IMR-90 (cell line): ENCODE measurements at regions not wholly inside any gene's neighbourhood (a gene's known extent, or its start where the extent isn't known, plus 50 kb on each side); places are given as distances from the start of the nearest gene placed in this dataset.

Source experiments
- ATAC-seq: fragments of 200-7000 bp; cut with Tn5 transposase; 2 replicates; pipeline ENCODE4 v1.9.1; 2020; ENCODE audit warnings: low read depth, mild to moderate bottlenecking, moderate library complexity
- BruUV-seq: library from RNA; stranded (reverse); fragments of 400-500 nt; replicated peaks from 2 replicates; lab custom pipeline; 2021; lab: Mats Ljungman, UMichigan
- CTCF ChIA-PET: fragments of 300-600 bp; formaldehyde crosslinking; extraction: SDS; loops from one replicate; lab custom pipeline; 2021; ENCODE audit warnings: antibody characterized with exemption; lab: Yijun Ruan, JAX
- POLR2A ChIA-PET: fragments of 300-600 bp; sonication (Branson Sonifier 250); formaldehyde crosslinking; loops from one replicate; lab custom pipeline; 2022; ENCODE audit warnings: antibody characterized with exemption; ENCODE audit not compliant: unreplicated experiment; lab: Charles Lee
- DNase-seq: peaks from one replicate; pipeline ENCODE4 v3.0.0; 2013
- H2AFZ ChIP-seq: replicated peaks from 2 replicates; pipeline ENCODE3; 2013; ENCODE audit warnings: low read length, mild to moderate bottlenecking; ENCODE audit not compliant: poor library complexity
- H2AK5ac ChIP-seq: 2 replicates; pipeline ENCODE4 v1.6.1; 2013; ENCODE audit warnings: low read depth, low read length, inconsistent platforms
- H2AK9ac ChIP-seq: replicated peaks from 2 replicates; pipeline ENCODE3; 2013; ENCODE audit warnings: mild to moderate bottlenecking, low read depth, low read length, moderate library complexity; ENCODE audit not compliant: poor library complexity
- H2BK120ac ChIP-seq: 2 replicates; pipeline ENCODE4 v1.6.1; 2013; ENCODE audit warnings: low read depth, low read length, inconsistent platforms
- H2BK15ac ChIP-seq: 3 replicates; pipeline ENCODE4 v1.6.1; 2013; ENCODE audit warnings: low read depth, low read length, inconsistent platforms
- H2BK20ac ChIP-seq: 2 replicates; pipeline ENCODE4 v1.6.1; 2013; ENCODE audit warnings: low read depth, mild to moderate bottlenecking, inconsistent platforms, low read length, moderate library complexity
- H2BK5ac ChIP-seq: 2 replicates; pipeline ENCODE4 v1.6.1; 2013; ENCODE audit warnings: mild to moderate bottlenecking, low read depth, low read length, inconsistent platforms; ENCODE audit not compliant: poor library complexity, severe bottlenecking
- H3K14ac ChIP-seq: replicated peaks from 2 replicates; pipeline ENCODE4 v1.6.1; 2013; ENCODE audit warnings: low read depth, low read length, inconsistent platforms
- H3K18ac ChIP-seq: 2 replicates; pipeline ENCODE4 v1.6.1; 2013; ENCODE audit warnings: low read depth, low read length, control low read depth
- H3K23ac ChIP-seq: 2 replicates; pipeline ENCODE4 v1.6.1; 2013; ENCODE audit warnings: low read depth, low read length, inconsistent platforms
- H3K27ac ChIP-seq: 2 replicates; pipeline ENCODE4 v1.5.1; 2013; ENCODE audit warnings: mild to moderate bottlenecking, control low read depth, low read length; ENCODE audit not compliant: insufficient read depth
- H3K27me3 ChIP-seq: 2 replicates; pipeline ENCODE4 v1.6.1; 2013; ENCODE audit warnings: low read length; ENCODE audit not compliant: control insufficient read depth, insufficient read depth
- H3K36me3 ChIP-seq: 2 replicates; pipeline ENCODE4 v1.6.1; 2013; ENCODE audit warnings: low read length, mixed read lengths; ENCODE audit not compliant: control insufficient read depth, insufficient read depth
- H3K4ac ChIP-seq: 2 replicates; pipeline ENCODE4 v1.6.1; 2013; ENCODE audit warnings: low read depth, low read length, inconsistent platforms
- H3K4me1 ChIP-seq: 2 replicates; pipeline ENCODE4 v1.6.1; 2013; ENCODE audit warnings: low read length, mixed read lengths; ENCODE audit not compliant: control insufficient read depth, insufficient read depth
- H3K4me2 ChIP-seq: 2 replicates; pipeline ENCODE4 v1.6.1; 2013; ENCODE audit warnings: low read depth, mild to moderate bottlenecking, control low read depth, low read length, moderate library complexity
- H3K4me3 ChIP-seq: 2 replicates; pipeline ENCODE4 v1.5.1; 2013; ENCODE audit warnings: low read depth, mild to moderate bottlenecking, control low read depth, low read length, moderate library complexity; ENCODE audit not compliant: insufficient read depth
- H3K56ac ChIP-seq: 2 replicates; pipeline ENCODE4 v1.6.1; 2013; ENCODE audit warnings: low read length, inconsistent platforms; ENCODE audit not compliant: insufficient read depth; ENCODE audit errors: extremely low read depth
- H3K79me1 ChIP-seq, 2 experiments: 2 replicates each; pipeline ENCODE4 v1.6.1; 2013; ENCODE audit warnings: low read length in 2 of 2, inconsistent platforms in 1 of 2, low read depth in 1 of 2
- H3K9ac ChIP-seq: 2 replicates; pipeline ENCODE4 v1.6.1; 2013; ENCODE audit warnings: low read depth, low read length, control low read depth
- H3K9me1 ChIP-seq: 2 replicates; pipeline ENCODE4 v1.6.1; 2013; ENCODE audit warnings: low read length, inconsistent platforms; ENCODE audit not compliant: insufficient read depth
- H3K9me3 ChIP-seq: 2 replicates; pipeline ENCODE4 v1.6.1; 2013; ENCODE audit warnings: low read length; ENCODE audit not compliant: control insufficient read depth, insufficient read depth
- H4K20me1 ChIP-seq: 2 replicates; pipeline ENCODE4 v1.6.1; 2013; ENCODE audit warnings: low read length, inconsistent platforms; ENCODE audit not compliant: insufficient read depth
- H4K5ac ChIP-seq: 2 replicates; pipeline ENCODE4 v1.6.1; 2013; ENCODE audit warnings: mild to moderate bottlenecking, low read depth, low read length, control low read depth
- H4K8ac ChIP-seq, 2 experiments: 2 replicates each; pipeline ENCODE4 v1.6.1; 2013; ENCODE audit warnings: low read depth in 2 of 2, low read length in 2 of 2, control low read depth in 1 of 2, inconsistent platforms in 1 of 2
- H4K91ac ChIP-seq: 2 replicates; pipeline ENCODE4 v1.6.1; 2013; ENCODE audit warnings: low read depth, low read length, inconsistent platforms; ENCODE audit not compliant: insufficient read depth
- CEBPB ChIP-seq: IDR thresholded peaks from 2 replicates; pipeline ENCODE4 v1.6.1; 2012; ENCODE audit warnings: low read depth, low read length, improper control_type of control experiment
- ELK1 ChIP-seq: fragments of 150-350 bp; IDR thresholded peaks from 2 replicates; pipeline ENCODE4 v1.6.1; 2016; ENCODE audit warnings: low read depth, mild to moderate bottlenecking, low read length, moderate library complexity, borderline replicate concordance
- MAFK ChIP-seq: IDR thresholded peaks from 2 replicates; pipeline ENCODE4 v1.6.1; 2012; ENCODE audit warnings: low read depth, low read length, improper control_type of control experiment
- WGBS, 2 experiments: methylation state at CpG; one replicate each; pipeline versions ENCODE4 v1.1.5 to v1.1.7; 2013; ENCODE audit warnings: missing lambda C conversion rate in 2 of 2; ENCODE audit not compliant: insufficient read length in 1 of 2; ENCODE audit errors: extremely low coverage in 2 of 2; 5-methylcytosine and 5-hydroxymethylcytosine counted together
- dilution Hi-C: fragments of 300-500 bp; cut with HindIII; formaldehyde crosslinking; loops from one replicate; pipeline ENCODE4 v1.14.3; 2018; ENCODE audit warnings: low sequenced_read_pairs; ENCODE audit not compliant: unreplicated experiment
- in situ Hi-C: fragments of 300-500 bp; cut with MboI; formaldehyde crosslinking; loops from 3 replicates; pipeline ENCODE4 v1.14.3; 2019; ENCODE audit warnings: low sequenced_read_pairs, inconsistent platforms, mixed read lengths
- intact Hi-C: fragments of 100-400 bp; cut with micrococcal nuclease; formaldehyde crosslinking; loops from 2 replicates; pipeline ENCODE4 v1.10.0; 2022

DNA sequence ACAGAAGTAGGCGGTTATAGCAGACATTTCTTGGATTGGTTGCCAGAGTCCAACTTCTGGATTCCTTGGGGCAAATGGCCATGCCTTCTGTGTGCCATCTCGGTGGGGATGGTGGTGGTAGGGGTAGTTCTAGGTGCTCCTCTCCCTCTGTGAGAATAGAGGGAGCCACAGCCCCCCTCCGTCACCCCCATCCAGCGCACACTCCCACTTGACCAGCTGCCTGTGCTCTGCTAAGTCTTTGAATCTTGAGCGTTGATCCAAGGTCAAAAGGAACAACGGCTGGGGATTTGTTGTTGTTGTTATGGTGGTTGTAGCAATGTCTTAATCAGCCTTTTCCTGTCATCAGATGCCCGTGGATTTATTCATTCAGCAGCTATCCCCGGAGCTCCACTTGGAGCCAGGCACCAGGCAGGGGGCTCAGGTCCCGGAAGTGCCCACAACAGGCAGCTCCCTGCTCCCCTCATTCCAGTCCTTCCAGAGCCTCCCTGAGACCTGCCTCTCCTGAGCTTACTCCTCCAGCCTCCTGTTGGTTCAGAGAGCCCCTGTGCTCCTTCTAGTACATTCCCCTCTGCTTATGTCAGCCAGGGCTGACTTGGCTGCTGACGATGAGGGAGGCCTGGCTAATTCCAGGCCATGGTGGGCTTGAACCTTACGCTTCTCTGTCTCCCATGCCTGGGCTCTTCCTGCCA, 146.6 kb upstream of the WNT4 start:
- Histone ChIP-seq H3K36me3 (no peaks in the 10 kb centered on the region), H3K9me3 (peaks cover 2% of the 10 kb centered on the region; the same call in 1 of the 2 replicates), H2BK15ac (no peak overlapping the region), H3K27me3 (peaks cover 57% of the 10 kb centered on the region), H3K27ac (no peak overlapping the region), H2AK9ac (no peak overlapping the region), H4K8ac (no peak overlapping the region), H2AK5ac (no peak overlapping the region), H2AFZ (no peak overlapping the region), H4K20me1 (no peaks in the 10 kb centered on the region), H3K9ac (no peak overlapping the region), H3K14ac (no peak overlapping the region), H2BK5ac (no peak overlapping the region), H3K79me1 (no peaks in the 10 kb centered on the region), H3K4me2 (no peak overlapping the region), H3K56ac (no peak overlapping the region), H4K5ac (no peak overlapping the region), H3K4ac (no peak overlapping the region), H3K23ac (no peak overlapping the region), H3K4me1 (no peaks in the 10 kb centered on the region), H3K4me3 (no peak overlapping the region), H3K18ac (no peak overlapping the region), H3K9me1 (no peaks in the 10 kb centered on the region), H2BK120ac (no peak overlapping the region), H2BK20ac (no peak overlapping the region), H4K91ac (no peak overlapping the region)
- in situ Hi-C loops: no loop called here
- WGBS, 2 experiments: no CpG with 5 or more reads among the region's 11 CpGs
- BruUV-seq: no TSS peak
- CTCF ChIA-PET: no interaction called here
- intact Hi-C loops: no loop called here
- POLR2A ChIA-PET: no interaction called here
- TF ChIP-seq MAFK (no peak), ELK1 (no peak), CEBPB (no peak)
- dilution Hi-C loops: no loop called here
- ATAC-seq (no peak), DNase-seq (no peak)
